ENCODE measurements at regions not wholly inside any gene's neighbourhood (a gene's known extent, or its start where the extent isn't known, plus 50 kb on each side); places are given as distances from the start of the nearest gene placed in this dataset.

GRCh38 chr7:156177422-156178055 is 365.3 kb upstream of the SHH start:
- DNase-seq (ENCODE audit: low read depth), result no peak

- no peak for DNase-seq (ENCODE audit: low read depth)
Observed at GRCh38 chr7:156176039-156176438, 363.8 kb upstream of the SHH start.

GRCh38 chr7:156175003-156175402 is 362.7 kb upstream of the SHH start:
- no peak for DNase-seq (ENCODE audit: low read depth)

GRCh38 chr7:156174428-156174827 is 362.2 kb upstream of the SHH start:
- no peak for DNase-seq (ENCODE audit: low read depth)

- no peak for DNase-seq (ENCODE audit: low read depth)
Observed at GRCh38 chr7:156173748-156174353, 361.6 kb upstream of the SHH start.

- DNase-seq (ENCODE audit: low read depth), result no peak
Observed at GRCh38 chr7:156173346-156173745, 361.1 kb upstream of the SHH start.

- no peak for DNase-seq (ENCODE audit: low read depth)
Observed at GRCh38 chr7:156172638-156173037, 360.4 kb upstream of the SHH start.

- no peak for DNase-seq (ENCODE audit: low read depth)
Observed at GRCh38 chr7:156169474-156170370, 357.5 kb upstream of the SHH start.

- DNase-seq (ENCODE audit: low read depth), result no peak
Observed at GRCh38 chr7:156168434-156168833, 356.2 kb upstream of the SHH start.

GRCh38 chr7:156167987-156168386 is 355.7 kb upstream of the SHH start:
- no peak for DNase-seq (ENCODE audit: low read depth)

- DNase-seq (ENCODE audit: low read depth), result no peak
Observed at GRCh38 chr7:156167417-156167807, 355.1 kb upstream of the SHH start.

GRCh38 chr7:156166692-156167416 is 354.6 kb upstream of the SHH start:
- DNase-seq (ENCODE audit: low read depth), result no peak

GRCh38 chr7:156163747-156164146 is 351.5 kb upstream of the SHH start:
- DNase-seq (ENCODE audit: low read depth), result no peak

- no peak for DNase-seq (ENCODE audit: low read depth)
Observed at GRCh38 chr7:156162451-156162850, 350.2 kb upstream of the SHH start.

- no peak for DNase-seq (ENCODE audit: low read depth)
Observed at GRCh38 chr7:156160811-156161210, 348.5 kb upstream of the SHH start.

GRCh38 chr7:156158693-156159092 is 346.4 kb upstream of the SHH start:
- DNase-seq (ENCODE audit: low read depth), result no peak

GRCh38 chr7:156158213-156158612 is 345.9 kb upstream of the SHH start:
- DNase-seq (ENCODE audit: low read depth), result no peak

- no peak for DNase-seq (ENCODE audit: low read depth)
Observed at GRCh38 chr7:156157409-156158012, 345.2 kb upstream of the SHH start.

GRCh38 chr7:156156734-156157408 is 344.6 kb upstream of the SHH start:
- DNase-seq (ENCODE audit: low read depth), result no peak

GRCh38 chr7:156155988-156156733 is 343.9 kb upstream of the SHH start:
- no peak for DNase-seq (ENCODE audit: low read depth)

GRCh38 chr7:156153590-156153989 is 341.3 kb upstream of the SHH start:
- DNase-seq (ENCODE audit: low read depth), result no peak
